HG03066 (cell line): ENCODE measurements at regions not wholly inside any gene's neighbourhood (a gene's known extent, or its start where the extent isn't known, plus 50 kb on each side); places are given as distances from the start of the nearest gene placed in this dataset.

Experiments
- ATAC-seq: cut with Tn5 transposase; IDR thresholded peaks from one replicate; pipeline ENCODE4 v1.9.1; 2021; ENCODE audit warnings: low read depth; ENCODE audit not compliant: unreplicated experiment

- no peak for ATAC-seq
These were observed 341.9 kb upstream of the CDH11 start for GRCh38 chr16:65463652-65464260.

- ATAC-seq = no peak
These were observed 335.2 kb upstream of the CDH11 start for GRCh38 chr16:65457084-65457483.

- ATAC-seq = no peak
These were observed 333.9 kb upstream of the CDH11 start for GRCh38 chr16:65455761-65456160.

- ATAC-seq = no peak
These were observed 331.8 kb upstream of the CDH11 start for GRCh38 chr16:65453646-65454045.

- ATAC-seq = no peak
These were observed 327.7 kb upstream of the CDH11 start for GRCh38 chr16:65449526-65449925.

DNA sequence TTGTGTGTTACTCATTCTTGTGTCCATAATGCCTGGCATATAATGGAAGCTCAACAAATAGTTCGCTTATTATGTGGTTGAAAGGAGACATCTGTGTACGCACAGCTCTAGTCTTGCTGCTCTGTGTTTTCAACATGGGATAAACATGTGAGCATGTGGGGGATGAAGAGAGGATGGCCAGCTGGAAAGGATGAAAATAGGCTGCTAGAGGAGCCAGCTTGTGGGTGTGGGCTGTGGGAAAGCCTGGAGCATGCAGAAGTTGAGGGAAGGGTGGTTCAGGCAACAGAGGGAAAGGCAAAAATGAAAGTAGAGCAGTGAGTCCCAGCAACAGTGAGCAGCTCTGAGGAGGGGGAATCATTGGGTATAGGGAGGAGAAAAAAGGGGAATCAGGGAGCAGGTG lies 324.6 kb upstream of the CDH11 start:
- ATAC-seq = no peak

DNA sequence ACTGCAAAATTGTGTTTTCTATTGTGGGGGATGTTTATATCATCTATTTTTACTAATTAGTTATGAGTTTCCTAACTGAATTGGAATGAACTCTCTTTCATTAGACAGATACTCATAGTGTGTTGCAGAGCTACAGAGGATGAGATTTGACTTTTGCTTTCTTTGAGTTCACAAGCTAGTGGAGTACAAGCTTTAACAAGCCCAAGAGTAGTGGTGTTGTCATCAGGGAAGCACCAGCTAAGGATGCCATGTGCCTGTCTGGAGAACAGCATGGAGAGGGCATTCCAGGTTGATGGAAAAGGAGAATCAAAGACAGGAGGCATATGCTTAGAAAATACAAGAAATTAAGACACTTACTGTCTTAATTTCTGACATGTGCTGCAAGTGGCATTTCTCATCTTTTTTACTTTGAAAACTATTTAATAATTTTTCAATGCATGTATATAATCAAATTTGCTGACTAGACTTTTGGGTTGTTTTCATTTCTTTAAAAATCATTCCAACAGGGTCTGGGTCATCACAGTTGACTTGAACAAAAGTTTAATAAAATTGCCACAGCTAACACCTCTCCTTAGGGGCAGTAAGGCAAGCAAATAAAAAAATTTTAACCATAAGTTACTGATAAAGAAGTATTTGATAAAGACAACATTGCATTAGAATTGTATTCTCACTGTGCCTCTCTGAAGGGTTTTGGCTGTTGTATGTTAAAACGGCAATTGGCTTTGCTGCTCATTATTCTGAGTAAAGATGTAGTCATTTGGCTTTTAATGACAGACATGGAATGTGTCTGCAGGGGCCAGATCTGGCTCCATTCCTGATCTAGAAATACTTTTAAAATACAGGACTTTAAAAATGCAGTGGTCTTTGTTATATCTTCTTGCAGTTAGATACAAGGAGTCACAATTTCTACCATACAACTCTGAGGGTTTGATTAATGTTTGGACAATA lies 323.7 kb upstream of the CDH11 start:
- no peak for ATAC-seq

GRCh38 chr16:65441501-65441900 lies 319.6 kb upstream of the CDH11 start:
- ATAC-seq = no peak

DNA sequence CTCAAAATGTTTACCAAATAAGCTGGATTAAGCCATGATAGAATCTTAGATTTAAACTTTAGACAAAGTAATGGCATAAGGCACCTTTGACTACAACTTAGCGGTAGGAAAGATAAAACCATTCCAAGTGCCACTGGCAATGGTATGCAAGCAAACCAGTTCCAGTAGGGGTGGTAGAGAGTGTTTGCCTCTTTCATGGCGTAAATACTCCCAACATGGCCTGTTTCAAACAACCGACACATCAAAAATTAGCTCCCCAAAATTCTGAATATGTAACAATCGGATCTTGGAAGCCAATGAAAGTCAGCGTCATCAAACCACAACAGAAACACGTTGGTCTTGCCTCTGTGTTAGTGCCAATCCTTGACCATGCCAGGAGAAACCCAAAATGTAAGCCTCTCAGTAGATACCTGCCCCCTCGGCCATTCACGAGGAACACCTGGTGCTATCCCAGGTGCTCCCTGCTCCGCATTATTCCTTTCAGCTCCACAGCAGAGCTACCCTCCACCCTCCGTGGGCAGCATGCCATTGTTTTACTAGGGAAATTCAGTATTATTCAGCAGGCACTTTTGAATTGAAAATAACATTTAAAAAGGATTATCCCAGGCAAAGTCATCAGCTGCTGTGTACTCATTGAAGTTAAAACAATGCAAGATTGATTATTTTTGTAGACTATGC lies 307.8 kb upstream of the CDH11 start:
- no peak for ATAC-seq

DNA sequence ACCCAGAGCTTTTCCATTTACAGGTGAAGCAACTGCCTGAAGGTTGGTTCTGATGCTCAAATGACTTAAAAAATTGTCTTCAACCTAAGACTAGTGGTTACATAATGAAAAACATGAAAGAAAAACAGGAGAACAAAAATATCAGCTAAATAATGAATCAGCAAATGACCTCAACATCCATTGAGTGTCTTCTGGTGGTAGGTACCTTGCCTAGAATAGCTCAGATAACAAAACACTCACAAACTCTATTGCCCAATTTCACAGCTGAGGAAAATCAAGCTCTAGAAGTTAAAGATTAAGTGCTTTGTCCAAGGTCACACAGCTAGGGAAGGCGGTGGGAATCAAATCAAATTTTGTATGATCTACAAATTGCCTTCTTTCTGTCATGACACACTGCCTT lies 304.6 kb upstream of the CDH11 start:
- ATAC-seq = no peak

DNA sequence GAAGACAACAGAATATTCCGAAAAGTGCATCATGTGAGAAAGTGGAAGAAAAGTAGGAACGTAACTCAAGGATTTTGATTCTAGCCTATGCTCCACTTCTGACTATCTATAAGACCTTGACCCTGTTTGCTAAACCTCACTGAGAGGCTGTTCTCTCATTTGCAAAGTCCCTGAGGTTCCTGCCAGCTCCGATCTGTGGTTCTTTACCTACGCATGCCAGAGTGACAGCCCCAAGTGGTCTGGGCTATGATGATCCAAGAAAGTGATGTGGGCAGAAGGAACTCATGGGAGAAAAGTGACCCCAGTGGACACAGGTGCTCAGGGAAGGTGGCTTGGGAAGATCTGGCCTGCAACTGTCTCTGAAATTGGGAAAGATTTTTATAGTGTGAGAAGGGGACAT lies 301.1 kb upstream of the CDH11 start:
- ATAC-seq = no peak

DNA sequence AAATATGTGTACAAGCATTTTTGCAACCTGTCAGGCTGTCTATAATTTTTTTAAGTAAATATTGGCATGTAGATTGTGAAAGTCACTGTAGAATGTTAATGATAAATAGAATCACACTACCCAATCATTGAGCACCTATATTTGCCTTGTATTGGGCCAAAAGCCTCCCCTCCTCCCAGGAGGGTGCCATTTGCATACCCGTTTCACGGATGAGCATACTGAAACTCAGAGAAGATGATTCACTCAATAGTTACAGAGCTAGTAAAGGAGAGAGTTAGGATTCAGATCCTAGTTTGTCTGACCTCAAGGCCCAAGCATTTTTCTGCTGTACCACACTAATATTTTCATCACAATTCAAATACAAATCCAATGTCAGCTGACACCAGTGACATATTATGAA lies 299.7 kb upstream of the CDH11 start:
- no peak for ATAC-seq

DNA sequence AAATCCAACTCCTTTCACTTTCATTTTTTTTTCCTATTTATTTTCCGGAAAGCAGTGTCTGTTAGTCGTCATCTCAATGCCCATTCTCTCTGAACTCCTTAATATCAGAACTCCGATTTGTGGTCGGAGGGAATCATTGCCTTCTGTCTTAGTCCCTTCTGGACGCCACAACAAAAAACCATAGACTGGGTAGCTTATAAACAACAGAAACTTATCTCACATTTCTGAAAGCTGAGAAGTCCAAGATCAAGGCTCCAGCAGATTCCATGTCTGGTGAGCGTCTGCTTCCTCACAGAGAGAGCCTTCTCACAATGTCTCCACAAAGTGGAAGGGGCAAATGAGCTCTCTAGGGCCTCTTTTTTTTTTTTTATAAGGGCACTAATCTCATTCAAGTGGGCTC lies 296.6 kb upstream of the CDH11 start:
- no peak for ATAC-seq

- ATAC-seq = no peak
These were observed 293.6 kb upstream of the CDH11 start for GRCh38 chr16:65415460-65415859.

- no peak for ATAC-seq
These were observed 292.6 kb upstream of the CDH11 start for GRCh38 chr16:65414284-65414984.

DNA sequence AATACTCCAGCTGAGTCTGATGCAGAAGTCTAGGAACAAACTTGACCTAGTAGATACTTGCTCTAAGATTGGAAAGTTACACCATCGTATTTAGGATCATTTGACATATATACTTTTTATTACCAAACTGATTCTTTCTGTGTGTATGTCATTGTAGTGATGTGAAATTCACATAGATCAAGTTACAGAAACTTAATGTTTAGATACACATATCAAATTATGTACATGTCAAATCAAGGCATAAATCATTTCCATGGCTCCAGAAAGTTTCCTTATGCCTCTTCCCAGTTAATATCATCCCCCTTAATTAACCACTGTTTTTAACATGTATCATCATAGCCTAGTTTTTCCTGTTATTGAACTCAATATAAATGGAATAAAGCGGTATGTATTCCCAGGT lies 292.0 kb upstream of the CDH11 start:
- no peak for ATAC-seq

- ATAC-seq = no peak
These were observed 288.9 kb upstream of the CDH11 start for GRCh38 chr16:65410801-65411200.

GRCh38 chr16:65409510-65409909 lies 287.6 kb upstream of the CDH11 start:
- ATAC-seq = no peak

- ATAC-seq = no peak
These were observed 285.1 kb upstream of the CDH11 start for GRCh38 chr16:65406933-65407332.

GRCh38 chr16:65406116-65406515 lies 284.3 kb upstream of the CDH11 start:
- no peak for ATAC-seq

DNA sequence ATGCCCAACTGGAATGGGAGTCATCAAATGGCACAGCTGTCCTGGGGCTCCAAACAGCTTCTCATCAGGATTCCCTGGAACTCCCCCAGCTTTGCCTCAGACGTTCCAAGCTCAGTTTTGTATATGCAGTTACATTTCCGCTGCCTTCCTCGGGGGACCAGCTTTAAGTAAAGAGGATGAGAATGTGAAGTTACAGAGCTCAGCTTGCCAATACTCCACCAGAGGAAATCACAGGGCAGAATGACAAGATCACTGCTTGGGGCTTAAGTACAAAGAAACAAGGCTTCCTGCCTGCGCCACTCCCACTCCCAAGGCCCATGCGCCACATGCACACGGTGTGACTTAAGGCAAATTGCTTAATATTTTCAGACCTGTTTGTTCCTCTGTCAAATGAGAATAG lies 272.4 kb upstream of the CDH11 start:
- no peak for ATAC-seq
